K562 (cell line): ENCODE measurements at regions not wholly inside any gene's neighbourhood (a gene's known extent, or its start where the extent isn't known, plus 50 kb on each side); places are given as distances from the start of the nearest gene placed in this dataset.

Source experiments
- GABPA ChIP-seq: fragments of 200-800 bp; sonication (Bioruptor generic); conservative IDR thresholded peaks from 2 replicates; pipeline ENCODE4 v1.6.1; 2016; ENCODE audit warnings: low read depth, missing genetic modification characterization, missing compliant biosample characterization
- POLR2AphosphoS5 ChIP-seq: IDR thresholded peaks from 2 replicates; pipeline ENCODE4 v1.6.1; 2011; ENCODE audit warnings: mild to moderate bottlenecking, low read depth, low read length, moderate library complexity; ENCODE audit not compliant: control insufficient read depth, insufficient read depth
- ZFP36 ChIP-seq: fragments of 150-350 bp; IDR thresholded peaks from 2 replicates; pipeline ENCODE4 v1.6.1; 2018; ENCODE audit warnings: low read length, low read depth; ENCODE audit not compliant: partially characterized antibody
- TF ChIP-seq, protein P1 (sequence below), 3 experiments: IDR thresholded peaks in 2 of 3; conservative IDR thresholded peaks in 1 of 3; 2 replicates each; pipeline ENCODE4 v1.5.1; 2011 to 2012; ENCODE audit warnings: low read length in 3 of 3, mild to moderate bottlenecking in 3 of 3, control low read depth in 2 of 3, improper control_type of control experiment in 1 of 3, inconsistent platforms in 1 of 3, low read depth in 1 of 3, mixed read lengths in 1 of 3, moderate library complexity in 1 of 3; ENCODE audit not compliant: insufficient read depth in 2 of 3

DNA sequence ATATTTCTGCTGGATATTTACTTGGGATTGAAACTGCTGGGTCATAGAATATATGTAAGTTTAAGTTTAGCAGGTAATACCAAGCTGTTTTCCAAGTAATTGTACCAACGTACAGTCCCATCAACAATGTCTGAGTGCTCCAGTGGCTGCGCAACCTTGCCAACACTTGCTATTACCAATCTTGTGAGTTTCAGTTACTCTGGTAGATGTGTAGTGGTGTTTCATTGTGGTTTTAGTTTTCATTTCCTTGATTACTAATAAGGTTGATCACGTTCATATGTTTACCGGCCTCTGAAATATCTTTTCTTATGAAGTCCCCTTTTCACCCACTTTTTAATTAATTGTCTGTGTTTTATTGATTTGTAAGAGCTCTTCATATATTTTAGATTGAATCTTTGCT lies 370.6 kb upstream of the CADM1 start:
- TF ChIP-seq ZFP36 (no peak), GABPA (tag) (no peak), POLR2AphosphoS5 (no peak)
- TF ChIP-seq, protein P1, sequence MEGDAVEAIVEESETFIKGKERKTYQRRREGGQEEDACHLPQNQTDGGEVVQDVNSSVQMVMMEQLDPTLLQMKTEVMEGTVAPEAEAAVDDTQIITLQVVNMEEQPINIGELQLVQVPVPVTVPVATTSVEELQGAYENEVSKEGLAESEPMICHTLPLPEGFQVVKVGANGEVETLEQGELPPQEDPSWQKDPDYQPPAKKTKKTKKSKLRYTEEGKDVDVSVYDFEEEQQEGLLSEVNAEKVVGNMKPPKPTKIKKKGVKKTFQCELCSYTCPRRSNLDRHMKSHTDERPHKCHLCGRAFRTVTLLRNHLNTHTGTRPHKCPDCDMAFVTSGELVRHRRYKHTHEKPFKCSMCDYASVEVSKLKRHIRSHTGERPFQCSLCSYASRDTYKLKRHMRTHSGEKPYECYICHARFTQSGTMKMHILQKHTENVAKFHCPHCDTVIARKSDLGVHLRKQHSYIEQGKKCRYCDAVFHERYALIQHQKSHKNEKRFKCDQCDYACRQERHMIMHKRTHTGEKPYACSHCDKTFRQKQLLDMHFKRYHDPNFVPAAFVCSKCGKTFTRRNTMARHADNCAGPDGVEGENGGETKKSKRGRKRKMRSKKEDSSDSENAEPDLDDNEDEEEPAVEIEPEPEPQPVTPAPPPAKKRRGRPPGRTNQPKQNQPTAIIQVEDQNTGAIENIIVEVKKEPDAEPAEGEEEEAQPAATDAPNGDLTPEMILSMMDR (IDR thresholded peaks at IDR 0.05 in 2 of 3, conservative IDR thresholded peaks at IDR 0.05 in 1 of 3; ENCODE audit: insufficient read depth in 2 of 3, low read depth in 1 of 3, low read length in 3 of 3) = no peak
